ENCODE measurements at regions not wholly inside any gene's neighbourhood (a gene's known extent, or its start where the extent isn't known, plus 50 kb on each side); places are given as distances from the start of the nearest gene placed in this dataset.

- DNase-seq (ENCODE audit: low read depth), result no peak
- H3K4me3 ChIP-seq (ENCODE audit: low read length), result no peak overlapping the region
- no peak for TF ChIP-seq CTCF (conservative IDR thresholded peaks at IDR 0.05; ENCODE audit: low read length)
Measured at GRCh38 chr12:61513499-61513898, 746.7 kb upstream of the USP15 start.

- H3K4me3 ChIP-seq (ENCODE audit: low read length), result no peak overlapping the region
- no peak for DNase-seq (ENCODE audit: low read depth)
- no peak for TF ChIP-seq CTCF (conservative IDR thresholded peaks at IDR 0.05; ENCODE audit: low read length)
Measured at GRCh38 chr12:61514016-61514415, 746.2 kb upstream of the USP15 start.

DNA sequence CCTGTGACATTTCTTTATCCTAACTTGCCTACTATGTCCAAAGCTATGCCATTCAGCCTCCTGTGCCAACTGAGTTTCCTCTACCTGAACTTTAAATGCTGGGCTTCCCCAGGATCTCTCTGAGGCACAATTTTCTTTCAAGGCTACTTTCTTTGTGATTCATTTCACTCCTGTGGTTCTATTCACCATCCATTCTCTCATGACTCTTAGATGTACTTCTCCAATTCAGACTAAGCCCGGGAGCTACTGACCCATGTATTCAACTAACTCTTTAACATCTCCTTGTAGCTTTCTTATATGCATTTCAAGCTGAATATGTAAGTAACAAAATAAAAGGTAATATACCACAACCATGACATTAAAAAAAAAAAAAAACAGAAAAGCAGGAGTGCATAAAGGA lies 738.9 kb upstream of the USP15 start:
- no peak for DNase-seq (ENCODE audit: low read depth)
- no peak for TF ChIP-seq CTCF (conservative IDR thresholded peaks at IDR 0.05; ENCODE audit: low read length)
- H3K4me3 ChIP-seq (ENCODE audit: low read length), result no peak overlapping the region

GRCh38 chr12:61523276-61523992 lies 736.8 kb upstream of the USP15 start:
- H3K4me3 ChIP-seq (ENCODE audit: low read length), result no peak overlapping the region
- no peak for DNase-seq (ENCODE audit: low read depth)
- TF ChIP-seq CTCF (conservative IDR thresholded peaks at IDR 0.05; ENCODE audit: low read length), result no peak

- DNase-seq (ENCODE audit: low read depth), result no peak
- TF ChIP-seq CTCF (conservative IDR thresholded peaks at IDR 0.05; ENCODE audit: low read length), result no peak
- no peak overlapping the region for H3K4me3 ChIP-seq (ENCODE audit: low read length)
Measured at GRCh38 chr12:61524851-61525250, 735.4 kb upstream of the USP15 start.

GRCh38 chr12:61525331-61525730 lies 734.9 kb upstream of the USP15 start:
- no peak for DNase-seq (ENCODE audit: low read depth)
- no peak overlapping the region for H3K4me3 ChIP-seq (ENCODE audit: low read length)
- no peak for TF ChIP-seq CTCF (conservative IDR thresholded peaks at IDR 0.05; ENCODE audit: low read length)

DNA sequence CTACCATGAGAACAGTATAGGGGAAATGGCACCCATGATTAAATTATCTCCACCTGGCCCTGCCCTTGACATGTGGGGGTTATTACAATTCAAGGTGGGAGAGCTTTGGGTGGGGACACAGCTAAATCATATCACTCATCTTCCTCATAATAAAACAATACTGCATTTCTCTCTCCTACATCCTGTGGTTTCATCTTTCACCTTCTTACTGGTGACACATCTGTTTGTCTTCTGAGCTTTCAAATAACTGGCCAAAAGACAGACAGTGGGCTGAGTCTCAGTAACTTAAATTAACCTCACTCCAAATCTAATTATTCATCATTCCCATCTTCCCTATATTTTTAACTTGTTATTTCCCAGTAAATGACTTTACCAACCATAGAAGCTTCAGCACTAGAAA lies 729.7 kb upstream of the USP15 start:
- no peak for DNase-seq (ENCODE audit: low read depth)
- no peak overlapping the region for H3K4me3 ChIP-seq (ENCODE audit: low read length)
- no peak for TF ChIP-seq CTCF (conservative IDR thresholded peaks at IDR 0.05; ENCODE audit: low read length)
